Naive B cell (primary cell): ENCODE measurements at regions not wholly inside any gene's neighbourhood (a gene's known extent, or its start where the extent isn't known, plus 50 kb on each side); places are given as distances from the start of the nearest gene placed in this dataset.

ENCODE experiments used
- ATAC-seq, 2 donors: fragments of 150-1000 bp; cut with Tn5 transposase; 2 replicates each; pipeline ENCODE4 v1.10.0; 2021; ENCODE audit warnings: low read depth in 2 of 2, mild to moderate bottlenecking in 2 of 2, moderate library complexity in 2 of 2
- DNase-seq: peaks from one replicate; pipeline ENCODE4 v3.0.0; 2022
- H3K27ac Mint-ChIP-seq, 6 donors: one replicate each; pipeline ENCODE4 v1.8.0; 2020 to 2022; ENCODE audit warnings: mild to moderate bottlenecking in 6 of 6, mixed read lengths in 6 of 6, moderate library complexity in 5 of 6, inconsistent platforms in 2 of 6
- H3K27me3 Mint-ChIP-seq, 3 donors: one replicate each; pipeline ENCODE4 v1.8.0; 2021 to 2022; ENCODE audit warnings: mixed read lengths in 3 of 3, mild to moderate bottlenecking in 1 of 3
- H3K36me3 Mint-ChIP-seq, 2 donors: one replicate each; pipeline ENCODE4 v1.8.0; 2020 to 2022; ENCODE audit warnings: mixed read lengths in 2 of 2, inconsistent platforms in 1 of 2, mild to moderate bottlenecking in 1 of 2
- H3K4me1 Mint-ChIP-seq, 3 donors: one replicate each; pipeline ENCODE4 v1.8.0; 2020 to 2022; ENCODE audit warnings: mixed read lengths in 3 of 3, inconsistent platforms in 1 of 3, mild to moderate bottlenecking in 1 of 3, moderate library complexity in 1 of 3
- H3K4me3 Mint-ChIP-seq, 8 donors: one replicate each; pipeline ENCODE4 v1.8.0; 2020 to 2022; ENCODE audit warnings: mild to moderate bottlenecking in 8 of 8, mixed read lengths in 8 of 8, moderate library complexity in 8 of 8, inconsistent platforms in 2 of 8
- H3K9me3 Mint-ChIP-seq, 7 donors: one replicate each; pipeline ENCODE4 v1.8.0; 2020 to 2022; ENCODE audit warnings: mixed read lengths in 7 of 7, mild to moderate bottlenecking in 5 of 7, inconsistent platforms in 2 of 7, moderate library complexity in 1 of 7

GRCh38 chr5:128020012-128020411 lies 63.6 kb upstream of the SLC12A2 start:
- Mint-ChIP-seq H3K9me3 (no peaks in the 10 kb centered on the region), H3K27me3 (no peaks in the 10 kb centered on the region), H3K36me3 (peaks cover 8 to 13% of the 10 kb centered on the region in 2 donors), H3K27ac (no peak overlapping the region), H3K4me3 (no peak overlapping the region), H3K4me1 (no peaks in the 10 kb centered on the region)
- no peak for ATAC-seq
- no peak for DNase-seq

- Mint-ChIP-seq H3K36me3 (peaks cover 8 to 17% of the 10 kb centered on the region in 2 donors), H3K27ac (no peak overlapping the region), H3K9me3 (no peaks in the 10 kb centered on the region), H3K4me3 (no peak overlapping the region), H3K27me3 (no peaks in the 10 kb centered on the region), H3K4me1 (no peaks in the 10 kb centered on the region)
- ATAC-seq (no peak), DNase-seq (no peak)
Observed at GRCh38 chr5:128021411-128021810, 62.2 kb upstream of the SLC12A2 start.
